A549 (cell line): ENCODE measurements at regions not wholly inside any gene's neighbourhood (a gene's known extent, or its start where the extent isn't known, plus 50 kb on each side); places are given as distances from the start of the nearest gene placed in this dataset.

Experiments
- EP300 ChIP-seq, 2 experiments: fragments of >200 bp; sonication (Bioruptor Twin); formaldehyde crosslinking; IDR thresholded peaks; 2 replicates in 1 of 2; 3 replicates in 1 of 2; pipeline ENCODE4 v1.6.1; 2016 to 2017
- RNF2 ChIP-seq: fragments of 200-600 bp; sonication (generic); IDR thresholded peaks from 2 replicates; pipeline ENCODE4 v1.6.1; 2016; ENCODE audit warnings: low read depth, mild to moderate bottlenecking, antibody characterized with exemption, moderate library complexity, borderline replicate concordance
- SMC3 ChIP-seq: fragments of >200 bp; sonication (Bioruptor Twin); formaldehyde crosslinking; IDR thresholded peaks from 3 replicates; pipeline ENCODE4 v1.6.1; 2018; ENCODE audit warnings: inconsistent platforms
- TF ChIP-seq, protein P1 (sequence below): fragments of >200 bp; sonication (Bioruptor Twin); formaldehyde crosslinking; IDR thresholded peaks from 3 replicates; pipeline ENCODE4 v1.5.1; 2016
- TF ChIP-seq, protein P2 (sequence below): fragments of 200-600 bp; sonication (generic); IDR thresholded peaks from 2 replicates; pipeline ENCODE4 v1.6.1; 2016; ENCODE audit warnings: antibody characterized with exemption, mild to moderate bottlenecking, moderate library complexity

DNA sequence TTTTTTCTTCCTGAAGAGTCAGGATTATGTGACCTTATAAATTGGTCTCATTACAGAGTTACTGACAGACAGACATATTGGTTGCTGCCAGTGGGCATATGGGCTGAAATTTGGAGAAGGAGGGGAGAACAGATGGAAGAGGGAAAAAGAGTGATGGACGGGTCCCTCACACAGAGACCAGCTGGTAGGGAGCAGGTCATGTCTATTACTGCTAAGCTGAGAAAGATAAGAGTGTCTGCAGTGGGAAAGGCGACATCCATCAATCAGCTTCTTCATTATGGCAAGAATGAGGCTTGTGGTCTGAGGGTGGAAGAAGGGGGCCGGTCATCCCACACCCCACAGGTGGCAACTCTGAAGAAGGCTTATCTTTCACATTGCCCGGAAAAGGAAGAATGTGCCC, 353.8 kb upstream of the RSPO3 start:
- TF ChIP-seq RNF2 (no peak), EP300 (IDR thresholded peaks at IDR 0.05) (no peak), SMC3 (no peak)
- TF ChIP-seq, protein P1, sequence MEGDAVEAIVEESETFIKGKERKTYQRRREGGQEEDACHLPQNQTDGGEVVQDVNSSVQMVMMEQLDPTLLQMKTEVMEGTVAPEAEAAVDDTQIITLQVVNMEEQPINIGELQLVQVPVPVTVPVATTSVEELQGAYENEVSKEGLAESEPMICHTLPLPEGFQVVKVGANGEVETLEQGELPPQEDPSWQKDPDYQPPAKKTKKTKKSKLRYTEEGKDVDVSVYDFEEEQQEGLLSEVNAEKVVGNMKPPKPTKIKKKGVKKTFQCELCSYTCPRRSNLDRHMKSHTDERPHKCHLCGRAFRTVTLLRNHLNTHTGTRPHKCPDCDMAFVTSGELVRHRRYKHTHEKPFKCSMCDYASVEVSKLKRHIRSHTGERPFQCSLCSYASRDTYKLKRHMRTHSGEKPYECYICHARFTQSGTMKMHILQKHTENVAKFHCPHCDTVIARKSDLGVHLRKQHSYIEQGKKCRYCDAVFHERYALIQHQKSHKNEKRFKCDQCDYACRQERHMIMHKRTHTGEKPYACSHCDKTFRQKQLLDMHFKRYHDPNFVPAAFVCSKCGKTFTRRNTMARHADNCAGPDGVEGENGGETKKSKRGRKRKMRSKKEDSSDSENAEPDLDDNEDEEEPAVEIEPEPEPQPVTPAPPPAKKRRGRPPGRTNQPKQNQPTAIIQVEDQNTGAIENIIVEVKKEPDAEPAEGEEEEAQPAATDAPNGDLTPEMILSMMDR = no peak
- TF ChIP-seq, protein P2, sequence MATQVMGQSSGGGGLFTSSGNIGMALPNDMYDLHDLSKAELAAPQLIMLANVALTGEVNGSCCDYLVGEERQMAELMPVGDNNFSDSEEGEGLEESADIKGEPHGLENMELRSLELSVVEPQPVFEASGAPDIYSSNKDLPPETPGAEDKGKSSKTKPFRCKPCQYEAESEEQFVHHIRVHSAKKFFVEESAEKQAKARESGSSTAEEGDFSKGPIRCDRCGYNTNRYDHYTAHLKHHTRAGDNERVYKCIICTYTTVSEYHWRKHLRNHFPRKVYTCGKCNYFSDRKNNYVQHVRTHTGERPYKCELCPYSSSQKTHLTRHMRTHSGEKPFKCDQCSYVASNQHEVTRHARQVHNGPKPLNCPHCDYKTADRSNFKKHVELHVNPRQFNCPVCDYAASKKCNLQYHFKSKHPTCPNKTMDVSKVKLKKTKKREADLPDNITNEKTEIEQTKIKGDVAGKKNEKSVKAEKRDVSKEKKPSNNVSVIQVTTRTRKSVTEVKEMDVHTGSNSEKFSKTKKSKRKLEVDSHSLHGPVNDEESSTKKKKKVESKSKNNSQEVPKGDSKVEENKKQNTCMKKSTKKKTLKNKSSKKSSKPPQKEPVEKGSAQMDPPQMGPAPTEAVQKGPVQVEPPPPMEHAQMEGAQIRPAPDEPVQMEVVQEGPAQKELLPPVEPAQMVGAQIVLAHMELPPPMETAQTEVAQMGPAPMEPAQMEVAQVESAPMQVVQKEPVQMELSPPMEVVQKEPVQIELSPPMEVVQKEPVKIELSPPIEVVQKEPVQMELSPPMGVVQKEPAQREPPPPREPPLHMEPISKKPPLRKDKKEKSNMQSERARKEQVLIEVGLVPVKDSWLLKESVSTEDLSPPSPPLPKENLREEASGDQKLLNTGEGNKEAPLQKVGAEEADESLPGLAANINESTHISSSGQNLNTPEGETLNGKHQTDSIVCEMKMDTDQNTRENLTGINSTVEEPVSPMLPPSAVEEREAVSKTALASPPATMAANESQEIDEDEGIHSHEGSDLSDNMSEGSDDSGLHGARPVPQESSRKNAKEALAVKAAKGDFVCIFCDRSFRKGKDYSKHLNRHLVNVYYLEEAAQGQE = no peak
